SK-N-SH treated with all-trans-retinoic acid at 6 μM for 48 hours (cell line): ENCODE measurements at regions not wholly inside any gene's neighbourhood (a gene's known extent, or its start where the extent isn't known, plus 50 kb on each side); places are given as distances from the start of the nearest gene placed in this dataset.

ENCODE experiments used
- ATAC-seq: fragments of 200-7000 bp; cut with Tn5 transposase; 3 replicates; pipeline ENCODE4 v1.9.1; 2020; ENCODE audit warnings: mild to moderate bottlenecking, moderate library complexity
- ARNTL ChIP-seq: fragments of 450-650 bp; formaldehyde crosslinking; IDR thresholded peaks from 2 replicates; pipeline ENCODE4 v1.5.0; 2020; ENCODE audit warnings: low read depth, mild to moderate bottlenecking, moderate library complexity, borderline replicate concordance
- BACH2 ChIP-seq: fragments of 250-450 bp; sonication (Bioruptor Pico); IDR thresholded peaks from 2 replicates; pipeline ENCODE4 v1.9.0; 2021; ENCODE audit warnings: mild to moderate bottlenecking, borderline replicate concordance
- CSDC2 ChIP-seq: fragments of 250-450 bp; sonication (Bioruptor Pico); IDR thresholded peaks from 2 replicates; pipeline ENCODE4 v1.5.0; 2020; ENCODE audit warnings: mild to moderate bottlenecking, moderate library complexity
- ESRRG ChIP-seq: fragments of 250-450 bp; sonication (Bioruptor Pico); IDR thresholded peaks from 2 replicates; pipeline ENCODE4 v1.6.1; 2021; ENCODE audit warnings: mild to moderate bottlenecking
- GLIS3 ChIP-seq: fragments of 250-450 bp; sonication (Bioruptor Pico); IDR thresholded peaks from 2 replicates; pipeline ENCODE4 v1.5.0; 2020; ENCODE audit warnings: mild to moderate bottlenecking, moderate library complexity
- ISL1 ChIP-seq: fragments of 250-450 bp; sonication (Bioruptor Pico); IDR thresholded peaks from 2 replicates; pipeline ENCODE4 v2.1.2; 2022; ENCODE audit warnings: mild to moderate bottlenecking, moderate library complexity
- OSR1 ChIP-seq: fragments of 250-450 bp; sonication (Bioruptor Pico); IDR thresholded peaks from 2 replicates; pipeline ENCODE4 v1.8.0; 2022; ENCODE audit warnings: moderate library complexity, mild to moderate bottlenecking, inconsistent platforms
- PPARA ChIP-seq: fragments of 250-450 bp; sonication (Bioruptor Pico); IDR thresholded peaks from 2 replicates; pipeline ENCODE4 v1.5.0; 2020; ENCODE audit warnings: mild to moderate bottlenecking, borderline replicate concordance
- RARB ChIP-seq: fragments of 250-450 bp; sonication (Bioruptor Pico); IDR thresholded peaks from 2 replicates; pipeline ENCODE4 v1.8.0; 2021; ENCODE audit warnings: mild to moderate bottlenecking, moderate library complexity
- SNAI2 ChIP-seq: fragments of 250-450 bp; sonication (Bioruptor Pico); IDR thresholded peaks from 2 replicates; pipeline ENCODE4 v1.5.0; 2020; ENCODE audit warnings: mild to moderate bottlenecking, moderate library complexity
- TCF4 ChIP-seq: fragments of 250-450 bp; sonication (Bioruptor Pico); IDR thresholded peaks from 2 replicates; pipeline ENCODE4 v1.8.0; 2021; ENCODE audit warnings: mild to moderate bottlenecking, moderate library complexity, borderline replicate concordance
- TOX ChIP-seq: fragments of 250-450 bp; sonication (Bioruptor Pico); IDR thresholded peaks from 2 replicates; pipeline ENCODE4 v1.8.0; 2021; ENCODE audit warnings: mild to moderate bottlenecking, moderate library complexity, borderline replicate concordance
- ZC3H10 ChIP-seq: fragments of 250-450 bp; sonication (Bioruptor Pico); IDR thresholded peaks from 2 replicates; pipeline ENCODE4 v1.5.1; 2021; ENCODE audit warnings: mild to moderate bottlenecking, moderate library complexity
- ZFP30 ChIP-seq: fragments of 450-650 bp; formaldehyde crosslinking; IDR thresholded peaks from 2 replicates; pipeline ENCODE4 v1.5.0; 2022; ENCODE audit warnings: mild to moderate bottlenecking, moderate library complexity
- ZNF565 ChIP-seq: fragments of 450-650 bp; formaldehyde crosslinking; conservative IDR thresholded peaks from 2 replicates; pipeline ENCODE4 v1.5.0; 2020; ENCODE audit warnings: low read depth, mild to moderate bottlenecking, moderate library complexity
- ZNF70 ChIP-seq: fragments of 450-650 bp; formaldehyde crosslinking; IDR thresholded peaks from 2 replicates; pipeline ENCODE4 v1.5.0; 2020; ENCODE audit warnings: mild to moderate bottlenecking, moderate library complexity
- ZNF8 ChIP-seq: fragments of 450-650 bp; formaldehyde crosslinking; IDR thresholded peaks from 2 replicates; pipeline ENCODE4 v1.5.0; 2020; ENCODE audit warnings: mild to moderate bottlenecking, moderate library complexity
- TF ChIP-seq, protein P1 (sequence below): fragments of 250-450 bp; sonication (Bioruptor Pico); IDR thresholded peaks from 2 replicates; pipeline ENCODE4 v1.8.0; 2020; ENCODE audit warnings: mild to moderate bottlenecking, moderate library complexity, borderline replicate concordance
- TF ChIP-seq, protein P2 (sequence below): fragments of 250-450 bp; sonication (Bioruptor Pico); IDR thresholded peaks from 2 replicates; pipeline ENCODE4 v1.5.1; 2021; ENCODE audit warnings: mild to moderate bottlenecking, moderate library complexity
- TF ChIP-seq, protein P3 (sequence below): fragments of 250-450 bp; sonication (Bioruptor Pico); IDR thresholded peaks from 2 replicates; pipeline ENCODE4 v1.5.1; 2020; ENCODE audit warnings: low read depth, mild to moderate bottlenecking, moderate library complexity
- TF ChIP-seq, protein P4 (sequence below): fragments of 250-450 bp; sonication (Bioruptor Pico); IDR thresholded peaks from 2 replicates; pipeline ENCODE4 v1.8.0; 2021; ENCODE audit warnings: low read depth, mild to moderate bottlenecking, moderate library complexity, borderline replicate concordance
- TF ChIP-seq, protein P5 (sequence below): fragments of 250-450 bp; sonication (Bioruptor Pico); IDR thresholded peaks from 2 replicates; pipeline ENCODE4 v1.5.0; 2020; ENCODE audit warnings: mild to moderate bottlenecking, moderate library complexity

DNA sequence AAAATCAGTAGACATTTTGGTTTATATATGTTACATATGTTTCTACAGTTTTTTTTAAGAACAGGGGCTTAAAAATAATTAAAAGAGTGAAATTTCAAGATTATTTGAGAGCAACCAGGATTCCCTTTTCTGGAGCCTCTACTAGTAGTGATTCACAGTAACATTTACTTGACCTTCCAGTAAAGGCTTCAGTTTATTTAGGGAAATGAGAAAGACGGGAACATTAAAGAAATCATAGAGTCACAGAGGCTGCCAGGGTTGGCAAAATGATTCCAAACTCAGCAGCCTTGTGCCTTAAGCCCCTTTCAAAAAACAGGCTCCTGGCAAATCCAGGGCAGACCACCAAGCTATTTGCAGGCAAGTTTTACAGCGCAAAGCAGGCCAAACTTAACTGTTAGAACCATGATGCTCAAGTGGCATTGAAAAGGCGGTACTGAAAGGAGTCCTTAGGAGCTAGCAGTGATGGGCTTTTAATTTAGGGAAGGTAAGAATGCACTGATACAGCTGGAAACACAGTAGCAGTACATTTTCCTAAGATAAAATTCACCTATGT lies 201.1 kb upstream of the ADAMTS9 start:
- no peak for ATAC-seq
- no peak for TF ChIP-seq SNAI2
- no peak for TF ChIP-seq ZFP30 (CRISPR knock-in tag)
- no peak for TF ChIP-seq RARB (CRISPR knock-in tag)
- no peak for TF ChIP-seq CSDC2 (CRISPR knock-in tag)
- TF ChIP-seq, protein P1, sequence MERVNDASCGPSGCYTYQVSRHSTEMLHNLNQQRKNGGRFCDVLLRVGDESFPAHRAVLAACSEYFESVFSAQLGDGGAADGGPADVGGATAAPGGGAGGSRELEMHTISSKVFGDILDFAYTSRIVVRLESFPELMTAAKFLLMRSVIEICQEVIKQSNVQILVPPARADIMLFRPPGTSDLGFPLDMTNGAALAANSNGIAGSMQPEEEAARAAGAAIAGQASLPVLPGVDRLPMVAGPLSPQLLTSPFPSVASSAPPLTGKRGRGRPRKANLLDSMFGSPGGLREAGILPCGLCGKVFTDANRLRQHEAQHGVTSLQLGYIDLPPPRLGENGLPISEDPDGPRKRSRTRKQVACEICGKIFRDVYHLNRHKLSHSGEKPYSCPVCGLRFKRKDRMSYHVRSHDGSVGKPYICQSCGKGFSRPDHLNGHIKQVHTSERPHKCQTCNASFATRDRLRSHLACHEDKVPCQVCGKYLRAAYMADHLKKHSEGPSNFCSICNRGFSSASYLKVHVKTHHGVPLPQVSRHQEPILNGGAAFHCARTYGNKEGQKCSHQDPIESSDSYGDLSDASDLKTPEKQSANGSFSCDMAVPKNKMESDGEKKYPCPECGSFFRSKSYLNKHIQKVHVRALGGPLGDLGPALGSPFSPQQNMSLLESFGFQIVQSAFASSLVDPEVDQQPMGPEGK (CRISPR knock-in tag), result no peak
- no peak for TF ChIP-seq ESRRG (CRISPR knock-in tag)
- no peak for TF ChIP-seq PPARA (CRISPR knock-in tag)
- no peak for TF ChIP-seq GLIS3 (CRISPR knock-in tag)
- no peak for TF ChIP-seq ISL1 (CRISPR knock-in tag)
- no peak for TF ChIP-seq TOX (CRISPR knock-in tag)
- TF ChIP-seq BACH2 (CRISPR knock-in tag), result no peak
- TF ChIP-seq, protein P2, sequence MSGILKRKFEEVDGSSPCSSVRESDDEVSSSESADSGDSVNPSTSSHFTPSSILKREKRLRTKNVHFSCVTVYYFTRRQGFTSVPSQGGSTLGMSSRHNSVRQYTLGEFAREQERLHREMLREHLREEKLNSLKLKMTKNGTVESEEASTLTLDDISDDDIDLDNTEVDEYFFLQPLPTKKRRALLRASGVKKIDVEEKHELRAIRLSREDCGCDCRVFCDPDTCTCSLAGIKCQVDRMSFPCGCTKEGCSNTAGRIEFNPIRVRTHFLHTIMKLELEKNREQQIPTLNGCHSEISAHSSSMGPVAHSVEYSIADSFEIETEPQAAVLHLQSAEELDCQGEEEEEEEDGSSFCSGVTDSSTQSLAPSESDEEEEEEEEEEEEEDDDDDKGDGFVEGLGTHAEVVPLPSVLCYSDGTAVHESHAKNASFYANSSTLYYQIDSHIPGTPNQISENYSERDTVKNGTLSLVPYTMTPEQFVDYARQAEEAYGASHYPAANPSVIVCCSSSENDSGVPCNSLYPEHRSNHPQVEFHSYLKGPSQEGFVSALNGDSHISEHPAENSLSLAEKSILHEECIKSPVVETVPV, result no peak
- no peak for TF ChIP-seq ZC3H10 (CRISPR knock-in tag)
- TF ChIP-seq, protein P3, sequence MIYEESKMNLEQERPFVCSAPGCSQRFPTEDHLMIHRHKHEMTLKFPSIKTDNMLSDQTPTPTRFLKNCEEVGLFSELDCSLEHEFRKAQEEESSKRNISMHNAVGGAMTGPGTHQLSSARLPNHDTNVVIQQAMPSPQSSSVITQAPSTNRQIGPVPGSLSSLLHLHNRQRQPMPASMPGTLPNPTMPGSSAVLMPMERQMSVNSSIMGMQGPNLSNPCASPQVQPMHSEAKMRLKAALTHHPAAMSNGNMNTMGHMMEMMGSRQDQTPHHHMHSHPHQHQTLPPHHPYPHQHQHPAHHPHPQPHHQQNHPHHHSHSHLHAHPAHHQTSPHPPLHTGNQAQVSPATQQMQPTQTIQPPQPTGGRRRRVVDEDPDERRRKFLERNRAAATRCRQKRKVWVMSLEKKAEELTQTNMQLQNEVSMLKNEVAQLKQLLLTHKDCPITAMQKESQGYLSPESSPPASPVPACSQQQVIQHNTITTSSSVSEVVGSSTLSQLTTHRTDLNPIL, result no peak
- TF ChIP-seq ZNF565 (CRISPR knock-in tag), result no peak
- TF ChIP-seq TCF4 (CRISPR knock-in tag), result no peak
- no peak for TF ChIP-seq ARNTL (CRISPR knock-in tag)
- TF ChIP-seq ZNF70 (CRISPR knock-in tag), result no peak
- TF ChIP-seq, all 23 proteins: peak for 0

DNA sequence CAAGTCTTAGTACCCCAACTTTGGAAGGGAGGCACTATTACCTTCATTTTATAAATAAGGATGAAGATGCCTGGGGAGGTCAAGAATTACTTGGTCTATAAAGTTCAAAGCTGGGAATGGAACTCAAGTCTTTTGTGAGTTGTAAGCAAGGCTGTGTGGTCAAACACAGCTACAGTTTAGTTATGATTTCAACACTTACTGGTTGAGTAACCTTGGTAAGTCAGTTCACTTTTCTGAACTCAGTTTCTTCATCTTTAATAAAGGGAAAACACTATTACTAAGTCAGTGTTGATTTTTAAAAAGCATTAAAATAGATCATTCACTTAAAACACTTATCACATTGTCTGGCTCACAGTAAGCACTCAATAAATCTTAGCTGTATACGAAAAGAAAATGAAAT lies 200.4 kb upstream of the ADAMTS9 start:
- TF ChIP-seq OSR1 (CRISPR knock-in tag) (no peak), TCF4 (CRISPR knock-in tag) (no peak), RARB (CRISPR knock-in tag) (no peak), ISL1 (CRISPR knock-in tag) (no peak), ZNF8 (no peak), ZNF70 (CRISPR knock-in tag) (no peak), ARNTL (CRISPR knock-in tag) (no peak), ESRRG (CRISPR knock-in tag) (no peak), ZC3H10 (CRISPR knock-in tag) (no peak), SNAI2 (no peak), BACH2 (CRISPR knock-in tag) (no peak), TOX (CRISPR knock-in tag) (no peak), ZFP30 (CRISPR knock-in tag) (no peak)
- TF ChIP-seq, protein P4, sequence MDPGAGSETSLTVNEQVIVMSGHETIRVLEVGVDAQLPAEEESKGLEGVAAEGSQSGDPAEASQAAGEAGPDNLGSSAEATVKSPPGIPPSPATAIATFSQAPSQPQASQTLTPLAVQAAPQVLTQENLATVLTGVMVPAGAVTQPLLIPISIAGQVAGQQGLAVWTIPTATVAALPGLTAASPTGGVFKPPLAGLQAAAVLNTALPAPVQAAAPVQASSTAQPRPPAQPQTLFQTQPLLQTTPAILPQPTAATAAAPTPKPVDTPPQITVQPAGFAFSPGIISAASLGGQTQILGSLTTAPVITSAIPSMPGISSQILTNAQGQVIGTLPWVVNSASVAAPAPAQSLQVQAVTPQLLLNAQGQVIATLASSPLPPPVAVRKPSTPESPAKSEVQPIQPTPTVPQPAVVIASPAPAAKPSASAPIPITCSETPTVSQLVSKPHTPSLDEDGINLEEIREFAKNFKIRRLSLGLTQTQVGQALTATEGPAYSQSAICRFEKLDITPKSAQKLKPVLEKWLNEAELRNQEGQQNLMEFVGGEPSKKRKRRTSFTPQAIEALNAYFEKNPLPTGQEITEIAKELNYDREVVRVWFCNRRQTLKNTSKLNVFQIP, result no peak
- TF ChIP-seq, protein P1 (CRISPR knock-in tag), result no peak
- TF ChIP-seq, protein P2, result no peak
- TF ChIP-seq, protein P5, sequence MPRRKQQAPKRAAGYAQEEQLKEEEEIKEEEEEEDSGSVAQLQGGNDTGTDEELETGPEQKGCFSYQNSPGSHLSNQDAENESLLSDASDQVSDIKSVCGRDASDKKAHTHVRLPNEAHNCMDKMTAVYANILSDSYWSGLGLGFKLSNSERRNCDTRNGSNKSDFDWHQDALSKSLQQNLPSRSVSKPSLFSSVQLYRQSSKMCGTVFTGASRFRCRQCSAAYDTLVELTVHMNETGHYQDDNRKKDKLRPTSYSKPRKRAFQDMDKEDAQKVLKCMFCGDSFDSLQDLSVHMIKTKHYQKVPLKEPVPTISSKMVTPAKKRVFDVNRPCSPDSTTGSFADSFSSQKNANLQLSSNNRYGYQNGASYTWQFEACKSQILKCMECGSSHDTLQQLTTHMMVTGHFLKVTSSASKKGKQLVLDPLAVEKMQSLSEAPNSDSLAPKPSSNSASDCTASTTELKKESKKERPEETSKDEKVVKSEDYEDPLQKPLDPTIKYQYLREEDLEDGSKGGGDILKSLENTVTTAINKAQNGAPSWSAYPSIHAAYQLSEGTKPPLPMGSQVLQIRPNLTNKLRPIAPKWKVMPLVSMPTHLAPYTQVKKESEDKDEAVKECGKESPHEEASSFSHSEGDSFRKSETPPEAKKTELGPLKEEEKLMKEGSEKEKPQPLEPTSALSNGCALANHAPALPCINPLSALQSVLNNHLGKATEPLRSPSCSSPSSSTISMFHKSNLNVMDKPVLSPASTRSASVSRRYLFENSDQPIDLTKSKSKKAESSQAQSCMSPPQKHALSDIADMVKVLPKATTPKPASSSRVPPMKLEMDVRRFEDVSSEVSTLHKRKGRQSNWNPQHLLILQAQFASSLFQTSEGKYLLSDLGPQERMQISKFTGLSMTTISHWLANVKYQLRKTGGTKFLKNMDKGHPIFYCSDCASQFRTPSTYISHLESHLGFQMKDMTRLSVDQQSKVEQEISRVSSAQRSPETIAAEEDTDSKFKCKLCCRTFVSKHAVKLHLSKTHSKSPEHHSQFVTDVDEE, result no peak

More for the DNA sequence above, 200.4 kb upstream of the ADAMTS9 start:
- no peak for ATAC-seq
